HG03139 (cell line): ENCODE measurements at regions not wholly inside any gene's neighbourhood (a gene's known extent, or its start where the extent isn't known, plus 50 kb on each side); places are given as distances from the start of the nearest gene placed in this dataset.
"Not testable (repeated sequence)": the region's sequence is repeated elsewhere in the genome, so short reads cannot be mapped to it uniquely, and the experiment has no call there.

Source experiments
- ATAC-seq: cut with Tn5 transposase; IDR thresholded peaks from one replicate; pipeline ENCODE4 v1.9.1; 2021; ENCODE audit not compliant: unreplicated experiment

DNA sequence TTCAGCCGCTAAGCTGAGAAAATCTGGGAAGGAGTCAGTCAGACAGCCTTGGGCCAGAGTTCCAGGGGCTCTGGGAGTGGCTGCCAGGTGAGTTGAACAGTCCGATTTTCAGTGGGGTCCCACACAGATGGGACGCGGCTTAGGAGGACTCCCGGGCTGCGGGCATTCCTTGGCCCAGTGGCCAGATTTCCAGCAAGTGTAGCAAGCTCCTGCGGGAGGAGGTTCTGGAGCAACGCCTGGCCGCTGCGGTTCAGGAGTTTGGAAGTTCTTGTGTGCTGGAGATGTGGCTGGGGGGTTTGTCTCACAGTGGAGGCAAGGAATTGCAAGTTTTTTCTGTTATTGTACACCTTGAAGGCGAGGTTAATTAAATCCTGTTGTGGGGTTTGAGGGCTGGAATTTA, 1020.1 kb upstream of the MANEA start:
- ATAC-seq: not testable (repeated sequence)

DNA sequence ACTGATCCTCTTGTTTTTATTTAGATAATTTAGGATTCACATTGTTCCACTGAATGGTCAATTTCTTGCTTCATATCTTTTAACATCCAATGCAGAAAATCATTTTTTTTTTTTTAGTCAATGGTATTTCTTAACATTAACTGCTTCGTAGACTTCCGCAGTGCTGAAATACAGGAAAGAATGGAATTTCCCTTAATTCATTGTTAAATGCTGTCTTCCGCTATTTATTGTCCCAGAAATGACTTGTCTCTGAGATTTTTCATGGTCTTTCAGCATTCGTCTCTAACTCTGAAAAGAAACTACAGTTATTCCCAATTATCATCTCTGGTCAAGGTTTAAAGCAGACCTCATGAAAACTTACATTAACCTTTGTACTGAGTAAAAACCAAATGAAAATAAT, 1029.1 kb upstream of the MANEA start:
- ATAC-seq: no peak

DNA sequence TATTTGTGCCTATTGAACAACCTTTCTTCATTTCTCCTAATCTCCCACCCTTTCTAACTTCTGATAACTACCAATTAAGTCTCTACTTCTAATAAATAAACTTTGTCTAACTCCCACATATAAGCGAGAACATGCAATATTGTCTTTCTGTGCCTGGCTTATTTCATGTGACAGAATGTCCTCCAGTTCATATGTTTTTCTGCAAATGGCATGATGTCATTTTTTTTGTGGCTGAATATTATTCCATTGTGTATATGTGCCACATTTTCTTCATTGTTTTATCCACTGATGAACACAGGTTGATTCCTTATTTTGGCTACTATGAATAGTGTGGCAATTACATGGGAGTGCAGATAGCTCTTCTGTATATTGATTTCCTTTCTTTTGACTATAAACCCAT, 1041.5 kb upstream of the MANEA start:
- no peak for ATAC-seq

DNA sequence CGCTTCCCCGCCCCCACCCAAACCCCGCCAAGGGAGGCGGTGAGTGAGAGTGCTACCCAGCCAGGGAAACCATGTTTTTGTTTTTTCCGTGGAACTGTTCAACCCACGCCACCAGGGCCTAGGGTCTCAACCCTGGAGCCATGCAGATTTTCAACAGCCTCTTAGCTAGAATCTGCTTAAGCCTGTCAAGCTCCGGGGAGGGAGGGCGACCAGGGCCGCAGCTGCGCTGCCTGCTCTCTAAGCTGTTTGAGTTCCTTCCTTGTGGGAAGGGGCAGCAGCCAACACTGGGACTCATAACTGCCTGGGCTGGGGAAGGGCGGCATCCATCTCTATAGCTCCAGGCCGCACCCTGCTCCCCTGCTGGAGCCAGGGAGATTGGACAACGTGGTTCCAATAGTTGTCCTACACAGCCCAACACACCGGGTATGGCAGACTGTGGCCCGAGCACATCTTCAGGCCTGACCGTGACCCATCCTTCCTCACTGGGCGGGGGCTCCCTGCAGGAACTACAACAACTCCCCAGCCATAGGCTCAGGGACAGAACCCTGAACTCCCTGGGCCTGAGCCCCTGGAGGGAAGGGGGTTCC, 1065.7 kb upstream of the MANEA start:
- ATAC-seq: no peak

DNA sequence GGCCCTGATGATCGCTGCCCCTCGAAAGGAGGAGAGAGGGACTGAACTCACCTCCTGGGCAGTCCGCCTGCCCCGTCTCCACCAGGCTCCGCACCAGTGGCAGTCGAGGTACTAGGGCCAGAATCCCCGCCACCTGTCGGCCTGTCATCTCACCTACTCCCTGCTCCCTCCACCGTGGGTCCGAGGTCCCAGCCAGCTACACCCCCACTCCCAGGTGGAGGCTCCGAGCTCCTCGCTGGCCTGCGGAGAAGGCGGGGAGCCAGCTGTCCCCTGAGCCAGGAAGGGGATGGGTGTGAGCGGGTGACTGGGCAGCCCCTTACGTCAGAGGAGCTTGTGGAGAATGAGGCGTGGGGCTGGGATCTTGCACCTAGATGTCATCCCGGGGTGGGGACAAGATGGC, 1066.5 kb upstream of the MANEA start:
- ATAC-seq: no peak

DNA sequence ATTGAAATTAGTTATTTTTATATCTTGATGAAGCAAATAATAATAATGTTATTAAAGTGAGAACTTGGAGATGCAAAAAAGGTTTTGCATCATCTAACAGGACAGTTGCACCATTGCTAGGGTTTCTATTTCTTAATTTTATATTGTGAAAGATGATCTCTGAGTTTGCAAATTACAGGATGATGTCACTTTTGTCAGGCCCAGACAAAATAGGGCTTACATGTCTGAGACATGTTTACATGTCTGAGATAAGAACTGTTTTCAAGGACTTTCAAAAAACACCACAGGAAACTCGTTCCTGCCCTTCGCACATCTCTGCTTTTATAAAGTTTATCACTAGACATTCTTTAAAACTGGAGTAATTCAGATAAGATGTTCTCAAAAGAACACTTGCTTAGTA, 1075.8 kb upstream of the MANEA start:
- no peak for ATAC-seq

DNA sequence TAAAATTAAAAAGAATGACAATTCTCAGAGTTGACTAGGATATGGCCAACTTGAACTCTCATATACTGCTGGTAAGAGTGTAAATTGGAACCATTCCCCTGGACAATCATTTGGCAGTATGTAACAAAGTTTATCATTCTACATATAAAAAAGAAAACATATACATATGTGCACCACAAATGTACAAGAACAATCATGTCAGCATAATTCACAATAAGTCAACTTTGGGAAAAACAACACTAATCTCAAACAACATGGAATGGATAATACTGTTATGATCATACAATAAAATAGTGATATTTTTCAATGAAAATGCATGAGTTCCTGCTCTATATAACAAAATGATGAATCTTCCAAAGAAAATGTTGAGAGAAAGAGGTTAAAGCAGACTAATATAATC, 1078.7 kb upstream of the EPHA7 start:
- no peak for ATAC-seq

DNA sequence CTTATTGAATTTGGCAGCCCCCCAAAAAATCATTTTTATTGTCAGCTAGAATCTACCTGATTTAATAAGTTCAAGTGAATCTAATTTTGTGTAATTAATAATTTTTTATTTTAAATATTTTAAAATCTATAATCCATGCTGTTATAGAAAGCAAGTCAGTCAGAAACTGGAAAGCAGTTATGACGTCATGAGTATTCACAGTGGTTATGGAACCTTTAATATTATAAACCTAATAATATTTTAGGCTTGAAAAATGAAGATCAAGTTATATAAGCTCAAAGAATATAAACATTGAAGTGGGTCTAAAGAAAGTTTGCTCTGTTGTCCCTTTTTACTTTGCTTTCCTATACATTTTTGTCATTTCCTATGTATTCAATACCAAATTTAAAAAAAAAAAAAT, 1075.1 kb upstream of the EPHA7 start:
- no peak for ATAC-seq

DNA sequence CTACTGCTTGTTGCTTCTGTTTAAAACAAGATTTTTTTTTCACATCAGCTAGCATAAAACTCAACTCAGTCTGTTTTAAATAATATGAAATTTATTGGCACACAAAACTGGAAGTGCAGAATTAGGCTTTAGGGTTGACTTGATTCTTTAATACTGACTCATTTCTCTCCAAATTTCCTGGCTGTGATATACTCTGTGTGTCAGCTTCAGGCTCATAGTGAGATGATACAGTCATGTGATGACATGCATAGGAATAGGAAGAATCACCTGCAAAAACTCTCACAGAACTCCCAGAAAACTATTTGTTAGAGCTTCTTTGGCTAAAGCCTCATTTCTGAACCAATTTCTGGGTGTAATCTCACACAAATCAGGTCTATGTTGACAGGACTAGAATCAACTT, 1068.0 kb upstream of the EPHA7 start:
- ATAC-seq: no peak

DNA sequence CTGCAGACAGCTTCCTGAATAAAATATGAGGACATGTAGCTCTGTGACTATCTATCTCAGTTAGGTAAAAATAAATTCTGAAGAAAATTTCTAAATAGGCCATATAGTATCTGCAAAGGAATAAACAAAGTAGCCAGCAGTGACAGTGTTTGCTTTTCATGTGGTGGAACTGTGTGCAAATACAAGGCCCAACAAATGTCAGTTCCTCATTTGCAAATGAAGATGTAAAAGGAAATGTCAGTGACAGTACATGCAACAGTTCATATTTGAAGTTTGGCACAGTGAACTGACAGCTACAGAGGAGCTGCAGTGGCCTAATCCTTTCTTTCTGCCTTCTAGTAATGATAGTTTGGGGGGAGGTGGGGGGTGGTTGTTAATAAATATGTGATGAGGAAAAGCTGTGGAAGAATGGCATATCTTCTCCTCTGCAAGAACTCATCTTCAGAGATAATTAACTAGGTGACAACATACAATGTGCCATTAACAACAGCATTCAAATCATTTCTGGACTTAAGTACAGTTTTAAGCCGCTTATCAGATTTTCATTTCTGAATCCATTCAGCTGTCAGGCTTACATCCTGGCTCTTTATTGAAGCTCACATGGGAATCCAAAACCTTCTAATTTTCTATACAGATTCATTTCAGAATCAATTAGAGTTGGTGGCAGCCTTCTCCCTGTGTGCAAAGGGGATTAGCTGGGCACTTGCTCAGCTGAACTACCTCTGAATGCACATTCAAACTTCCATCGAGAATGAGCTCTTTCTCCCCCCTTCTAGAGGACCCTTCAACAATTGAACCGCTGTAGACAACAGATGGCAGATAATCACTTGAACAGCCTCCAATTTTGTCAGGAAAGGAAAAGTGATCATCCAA, 1059.0 kb upstream of the EPHA7 start:
- ATAC-seq: no peak

DNA sequence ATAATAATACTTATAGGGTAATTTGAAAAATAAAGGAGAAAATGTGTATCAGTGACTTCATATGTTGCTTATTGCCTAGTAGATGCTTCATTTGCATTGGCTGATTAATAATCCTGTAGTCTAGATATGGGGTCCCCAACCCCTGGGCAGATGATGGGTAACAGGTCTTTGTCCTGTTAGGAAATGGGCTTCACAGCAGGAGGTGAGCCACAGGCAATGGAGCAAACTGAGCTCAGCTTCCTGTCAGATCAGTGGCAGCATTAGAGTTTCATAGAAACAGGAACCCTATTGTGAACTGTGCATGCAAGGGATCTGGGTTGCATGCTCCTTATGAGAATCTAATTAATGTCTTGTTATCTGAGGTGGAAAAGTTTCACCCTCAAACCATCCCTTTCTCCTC, 1049.5 kb upstream of the EPHA7 start:
- ATAC-seq: no peak

DNA sequence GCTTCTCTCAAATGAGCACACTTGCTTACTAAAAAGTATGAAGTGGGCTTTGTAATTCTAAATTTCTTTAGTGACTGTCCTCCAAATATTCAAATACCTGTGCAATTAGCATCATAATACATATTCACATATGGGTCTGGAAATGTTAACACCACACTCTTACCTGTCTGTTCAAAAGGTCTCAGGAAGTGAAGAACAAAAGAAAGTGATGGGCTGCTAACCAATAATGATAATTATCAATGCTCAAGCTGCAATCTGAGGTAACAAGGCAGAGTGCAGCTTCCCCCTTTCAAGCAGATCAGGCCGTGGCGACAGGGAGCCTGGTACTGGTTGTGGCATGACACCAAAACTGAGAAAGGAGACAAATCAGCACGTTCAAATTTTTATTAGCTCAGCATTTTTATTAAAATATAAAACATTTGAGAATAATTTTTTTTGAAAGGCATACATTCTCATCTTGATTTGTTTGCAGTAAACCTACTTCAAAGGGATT, 1044.7 kb upstream of the EPHA7 start:
- no peak for ATAC-seq

DNA sequence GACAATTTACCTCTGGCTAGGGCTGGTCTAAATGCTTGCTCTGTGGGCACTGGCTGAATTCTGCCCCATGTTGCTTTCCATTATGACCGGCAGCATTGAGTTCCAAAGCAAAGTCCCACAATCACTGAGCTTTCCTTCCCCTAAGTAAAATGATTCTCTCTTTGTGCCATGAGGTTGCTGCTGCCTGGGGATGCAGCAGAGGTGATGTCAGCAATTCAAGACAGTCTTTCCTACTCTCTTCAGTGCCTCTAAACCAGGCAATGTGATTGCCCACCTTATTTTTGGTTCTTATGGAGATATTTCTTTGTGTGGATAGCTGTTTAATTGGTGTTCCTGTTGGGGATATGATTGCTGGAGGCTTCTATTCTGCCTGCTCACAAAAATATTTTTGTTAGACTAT, 1043.9 kb upstream of the EPHA7 start:
- no peak for ATAC-seq

DNA sequence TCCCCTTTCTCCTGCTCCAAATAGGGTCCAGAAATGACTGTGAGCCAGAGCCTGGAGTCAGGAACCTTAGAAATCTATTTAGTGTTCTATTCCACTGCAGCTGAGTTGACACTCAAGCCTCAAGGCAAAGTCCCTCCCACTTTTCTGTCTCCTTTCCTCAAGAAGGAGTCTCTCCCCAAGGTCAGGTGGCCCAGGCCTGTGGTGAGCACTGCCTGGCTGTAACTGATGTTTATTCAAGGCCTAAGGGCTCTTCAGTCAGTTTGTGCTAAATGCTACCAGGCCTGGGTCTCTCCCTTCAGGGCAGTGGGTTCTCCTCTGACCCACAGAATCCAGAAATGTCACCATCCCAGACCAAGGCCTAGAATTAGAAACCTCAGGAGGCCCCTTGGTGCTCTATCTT, 1042.9 kb upstream of the EPHA7 start:
- no peak for ATAC-seq

DNA sequence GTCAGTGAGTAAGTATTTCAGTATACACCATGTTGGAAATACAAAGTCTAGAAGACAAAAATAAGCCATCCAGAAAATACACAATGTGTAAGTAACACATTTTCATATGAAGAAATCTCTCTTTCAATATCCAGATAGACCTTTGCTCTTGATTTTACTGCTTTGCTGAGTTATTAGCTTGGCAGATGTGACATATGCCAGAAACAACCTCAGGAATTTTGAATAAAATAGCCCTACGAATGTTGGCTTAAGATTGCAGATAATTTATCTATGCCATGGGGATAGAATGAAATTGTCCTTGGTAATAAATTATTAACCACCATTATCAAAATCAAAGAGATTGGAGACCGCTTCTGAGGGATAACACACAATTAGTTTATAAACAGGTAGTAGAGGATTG, 1036.9 kb upstream of the EPHA7 start:
- ATAC-seq: no peak

DNA sequence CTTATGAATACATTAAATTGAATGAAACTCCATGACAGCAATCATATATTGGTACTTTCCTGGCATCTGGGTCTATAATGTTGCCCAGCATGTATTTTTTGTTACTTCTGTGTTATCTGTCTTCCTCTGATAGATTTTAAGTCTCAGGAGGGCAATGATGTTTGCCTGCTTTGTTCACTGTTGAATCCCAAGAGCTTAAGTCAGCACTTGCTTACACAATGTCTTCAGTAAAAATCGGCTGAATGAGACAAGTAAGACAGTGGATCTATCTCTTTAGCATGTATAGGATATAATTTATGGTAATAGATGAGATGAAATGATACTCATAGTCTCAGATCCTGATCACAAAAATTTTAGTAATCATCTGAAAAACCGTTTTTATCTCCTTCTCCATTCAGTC, 1034.9 kb upstream of the EPHA7 start:
- no peak for ATAC-seq

DNA sequence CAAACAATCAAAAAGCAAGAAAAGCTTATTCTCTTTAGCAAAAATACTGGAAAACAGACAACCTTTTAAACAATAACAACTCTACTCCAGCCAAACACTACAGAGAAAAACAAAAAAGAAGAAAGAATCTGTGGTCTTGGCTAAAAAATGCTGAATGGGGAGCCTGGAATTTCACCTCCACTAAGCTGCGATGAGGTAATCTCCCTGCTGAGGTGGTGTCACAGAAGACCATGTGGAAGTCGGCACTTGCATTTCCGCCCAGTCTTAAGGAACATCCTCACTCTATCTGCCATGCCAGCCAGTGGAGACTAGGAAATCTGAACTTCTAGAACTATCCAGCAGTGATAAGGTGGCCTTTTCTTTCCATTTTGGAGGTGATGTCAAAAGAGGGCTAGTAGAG, 1026.8 kb upstream of the EPHA7 start:
- no peak for ATAC-seq

DNA sequence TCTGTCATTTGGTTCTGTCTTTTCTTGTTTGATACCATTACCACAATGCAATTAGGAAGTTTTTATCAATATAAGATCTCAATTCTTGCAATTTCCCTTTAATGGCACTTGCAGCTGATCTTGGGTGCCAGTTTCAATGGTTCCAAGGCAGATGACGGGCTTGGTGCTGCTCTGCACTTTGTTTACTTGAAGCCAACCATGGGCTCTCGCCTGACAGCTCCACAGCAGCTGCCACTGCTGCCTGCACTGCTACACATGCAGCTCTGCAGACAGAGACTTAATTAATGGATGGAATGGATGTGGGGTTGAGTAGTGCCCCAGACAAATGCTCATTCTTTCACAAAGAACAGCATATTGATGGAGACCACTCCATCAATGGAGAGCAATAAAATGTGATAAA, 1024.3 kb upstream of the EPHA7 start:
- no peak for ATAC-seq

DNA sequence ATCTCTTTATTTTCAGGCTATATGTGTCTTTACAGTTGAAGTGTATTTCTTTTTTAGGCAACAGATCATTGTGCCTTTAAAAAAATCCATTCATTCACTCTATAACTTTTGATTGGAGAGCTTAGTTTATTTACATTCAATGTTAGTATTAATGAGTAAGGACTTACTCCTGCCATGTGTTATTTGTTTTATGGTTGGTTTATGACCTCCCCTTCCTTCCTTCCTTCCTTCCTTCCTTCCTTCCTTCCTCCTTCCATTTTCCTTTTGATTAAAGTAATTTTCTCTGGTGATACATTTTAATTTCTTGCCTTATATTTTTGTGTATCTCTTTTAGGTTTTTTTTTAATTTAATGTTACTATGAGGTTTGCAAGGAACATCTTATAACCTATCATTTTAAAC, 1005.3 kb upstream of the EPHA7 start:
- ATAC-seq: no peak

DNA sequence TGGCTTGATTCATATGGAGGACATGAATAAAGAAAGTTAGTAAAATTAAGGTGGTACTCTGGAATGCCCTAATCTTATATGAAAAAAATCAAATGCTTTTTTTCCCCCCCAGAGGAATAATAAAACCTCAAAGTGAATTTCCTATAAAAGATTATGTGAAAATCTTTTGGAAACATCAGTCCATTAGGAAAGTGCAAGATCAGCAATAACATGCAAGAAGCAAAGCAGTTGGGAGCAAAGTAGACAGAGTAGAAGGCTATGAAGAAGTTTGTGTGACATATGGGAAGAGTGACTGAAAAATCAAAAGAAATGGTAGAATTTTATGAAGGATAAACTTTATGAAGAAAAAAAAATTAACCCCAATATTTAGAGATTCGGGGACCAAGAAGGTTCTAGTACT, 998.0 kb upstream of the EPHA7 start:
- no peak for ATAC-seq

DNA sequence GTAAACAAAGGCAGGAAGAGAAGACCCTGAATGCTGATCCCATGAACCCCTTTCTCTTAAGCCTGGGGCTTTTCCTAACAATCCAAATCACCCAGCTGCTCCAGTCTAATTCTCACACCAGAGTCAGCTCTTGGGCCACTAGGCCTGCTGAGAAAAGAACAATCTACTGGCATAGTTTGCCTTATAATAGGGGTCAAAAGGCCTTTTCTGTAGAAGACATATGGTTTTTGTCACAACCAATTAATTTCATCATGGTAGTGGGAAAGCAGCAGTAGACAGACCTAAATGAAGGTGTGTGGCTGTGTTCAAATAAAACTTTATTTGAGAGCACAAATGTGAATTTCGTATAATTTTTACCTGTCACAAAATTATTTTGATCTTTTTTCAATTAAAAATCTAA, 994.7 kb upstream of the EPHA7 start:
- ATAC-seq: no peak

DNA sequence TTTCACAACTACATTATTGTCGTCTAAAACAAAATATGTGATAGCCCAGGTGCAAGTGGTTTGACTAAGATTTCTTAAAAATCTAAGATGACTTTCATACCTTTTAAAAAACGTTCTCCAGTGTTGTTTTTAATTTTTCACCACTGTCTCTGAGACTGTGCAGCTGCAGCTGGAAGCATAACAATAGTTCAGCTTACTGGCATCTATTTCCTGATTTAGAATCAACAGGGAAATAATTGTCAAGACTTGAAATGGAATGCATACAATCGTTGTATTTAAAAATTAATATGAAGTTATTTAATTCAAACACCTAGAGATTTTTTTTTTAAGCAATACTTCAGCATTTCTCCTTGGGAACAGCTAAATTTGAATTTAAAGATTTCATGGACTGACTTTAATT, 982.0 kb upstream of the EPHA7 start:
- ATAC-seq: no peak

DNA sequence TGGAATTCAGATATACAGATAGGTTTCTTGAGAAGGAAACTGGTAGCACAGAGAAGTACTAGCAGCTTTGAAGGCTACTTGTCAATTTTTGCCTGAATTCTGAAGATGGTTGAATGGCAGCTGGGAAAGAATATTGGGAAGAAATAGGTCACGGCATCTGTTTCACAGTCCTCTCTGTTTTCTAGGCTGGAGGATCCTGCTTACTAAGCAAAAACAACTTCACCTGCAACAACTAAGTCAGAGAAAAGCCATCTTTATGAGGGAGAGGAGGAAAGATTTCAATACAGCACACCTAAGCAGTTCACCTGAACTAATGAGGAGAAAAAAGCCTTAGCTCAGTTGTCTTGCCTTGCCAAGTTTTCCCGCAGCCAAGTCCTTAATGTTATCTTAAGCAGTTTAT, 975.5 kb upstream of the EPHA7 start:
- ATAC-seq: no peak
